Kidney epithelial cell (primary cell): ENCODE measurements at regions not wholly inside any gene's neighbourhood (a gene's known extent, or its start where the extent isn't known, plus 50 kb on each side); places are given as distances from the start of the nearest gene placed in this dataset.

ENCODE experiments used
- DNase-seq: peaks from one replicate; pipeline ENCODE4 v3.0.0-alpha.2; 2010; ENCODE audit warnings: low read depth
- H3K27me3 ChIP-seq: 2 replicates; pipeline ENCODE4 v1.6.0; 2011; ENCODE audit warnings: low read length; ENCODE audit not compliant: control insufficient read depth, insufficient read depth
- H3K36me3 ChIP-seq: 2 replicates; pipeline ENCODE4 v1.5.1; 2011; ENCODE audit warnings: low read length; ENCODE audit not compliant: control insufficient read depth, insufficient read depth
- H3K4me3 ChIP-seq: 2 replicates; pipeline ENCODE4 v1.5.1; 2011; ENCODE audit warnings: low read depth, mild to moderate bottlenecking, control low read depth, low read length
- CTCF ChIP-seq: IDR thresholded peaks from 2 replicates; pipeline ENCODE4 v1.5.1; 2011; ENCODE audit warnings: mild to moderate bottlenecking, moderate library complexity, low read length, control low read depth, inconsistent platforms; ENCODE audit not compliant: insufficient read depth, poor library complexity, severe bottlenecking

GRCh38 chr7:52980129-52980528, 55.3 kb upstream of the POM121L12 start:
- Histone ChIP-seq H3K36me3 (no peaks in the 10 kb centered on the region), H3K4me3 (no peak overlapping the region), H3K27me3 (no peaks in the 10 kb centered on the region)
- no peak for DNase-seq
- no peak for TF ChIP-seq CTCF

GRCh38 chr7:52973126-52973525, 62.3 kb upstream of the POM121L12 start:
- no peaks in the 10 kb centered on the region for H3K27me3 ChIP-seq
- DNase-seq, result no peak
- H3K4me3 ChIP-seq, result no peak overlapping the region

GRCh38 chr7:52962402-52963076, 72.9 kb upstream of the POM121L12 start:
- Histone ChIP-seq H3K27me3 (no peaks in the 10 kb centered on the region), H3K36me3 (no peaks in the 10 kb centered on the region), H3K4me3 (no peak overlapping the region)
- TF ChIP-seq CTCF, result no peak
- DNase-seq, result no peak

More at GRCh38 chr7:52973126-52973525, 62.3 kb upstream of the POM121L12 start:
- H3K36me3 ChIP-seq, result no peaks in the 10 kb centered on the region
- no peak for TF ChIP-seq CTCF

- Histone ChIP-seq H3K4me3 (no peak overlapping the region), H3K36me3 (no peaks in the 10 kb centered on the region), H3K27me3 (no peaks in the 10 kb centered on the region)
- DNase-seq, result no peak
- no peak for TF ChIP-seq CTCF
Measured at GRCh38 chr7:52961084-52961483, 74.3 kb upstream of the POM121L12 start.

- H3K27me3 ChIP-seq, result no peaks in the 10 kb centered on the region
- H3K4me3 ChIP-seq, result no peak overlapping the region
- TF ChIP-seq CTCF, result no peak
- no peak for DNase-seq
- no peaks in the 10 kb centered on the region for H3K36me3 ChIP-seq
Measured at GRCh38 chr7:52959878-52960660, 75.4 kb upstream of the POM121L12 start.
